ENCODE measurements at regions not wholly inside any gene's neighbourhood (a gene's known extent, or its start where the extent isn't known, plus 50 kb on each side); places are given as distances from the start of the nearest gene placed in this dataset.

GRCh38 chr13:106818971-106819370 is 251.0 kb upstream of the ARGLU1 start:
- TF ChIP-seq CTCF (conservative IDR thresholded peaks at IDR 0.05; ENCODE audit: low read length) (no peak), EZH2phosphoT487 (IDR thresholded peaks at IDR 0.05; ENCODE audit: borderline replicate concordance) (no peak)
- Histone ChIP-seq H4K20me1 (ENCODE audit: insufficient read depth, low read length, poor library complexity, severe bottlenecking) (no peaks in the 10 kb centered on the region), H3K4me2 (ENCODE audit: low read depth, low read length, poor library complexity, severe bottlenecking) (no peak overlapping the region), H2AFZ (ENCODE audit: low read length) (no peak overlapping the region), H3K79me2 (ENCODE audit: insufficient read depth, low read length) (no peaks in the 10 kb centered on the region), H3K9me2 (replicated peaks; ENCODE audit: low read depth, low read length) (no peaks in the 10 kb centered on the region), H3K36me3 (ENCODE audit: insufficient read depth, low read length) (no peaks in the 10 kb centered on the region), H3K9ac (ENCODE audit: low read depth, low read length, poor library complexity, severe bottlenecking) (no peak overlapping the region), H3K4me3 (ENCODE audit: low read length, poor library complexity, severe bottlenecking) (no peak overlapping the region), H3F3A (ENCODE audit: low read depth) (no peaks in the 10 kb centered on the region), H3K9me3 (ENCODE audit: insufficient read depth, low read depth, low read length) (no peaks in the 10 kb centered on the region), H3K4me1 (ENCODE audit: insufficient read depth, low read length, poor library complexity, severe bottlenecking) (no peaks in the 10 kb centered on the region), H3K27me3 (ENCODE audit: insufficient read depth, low read length, poor library complexity, severe bottlenecking) (no peaks in the 10 kb centered on the region)

- Histone ChIP-seq H3K9me3 (ENCODE audit: insufficient read depth, low read depth, low read length) (no peaks in the 10 kb centered on the region), H4K20me1 (ENCODE audit: insufficient read depth, low read length, poor library complexity, severe bottlenecking) (no peaks in the 10 kb centered on the region)
- TF ChIP-seq CTCF (conservative IDR thresholded peaks at IDR 0.05; ENCODE audit: low read length): no peak
These were observed 247.6 kb upstream of the ARGLU1 start for GRCh38 chr13:106815545-106815944.

GRCh38 chr13:106814463-106814862 is 246.5 kb upstream of the ARGLU1 start:
- no peaks in the 10 kb centered on the region for H3K9me3 ChIP-seq (ENCODE audit: insufficient read depth, low read depth, low read length)
- no peaks in the 10 kb centered on the region for H3K36me3 ChIP-seq (ENCODE audit: insufficient read depth, low read length)
- no peaks in the 10 kb centered on the region for H4K20me1 ChIP-seq (ENCODE audit: insufficient read depth, low read length, poor library complexity, severe bottlenecking)
- H3K79me2 ChIP-seq (ENCODE audit: insufficient read depth, low read length): no peaks in the 10 kb centered on the region
- H3K4me3 ChIP-seq (ENCODE audit: low read length, poor library complexity, severe bottlenecking): no peak overlapping the region
- no peak overlapping the region for H2AFZ ChIP-seq (ENCODE audit: low read length)
- no peaks in the 10 kb centered on the region for H3F3A ChIP-seq (ENCODE audit: low read depth)
- no peaks in the 10 kb centered on the region for H3K4me1 ChIP-seq (ENCODE audit: insufficient read depth, low read length, poor library complexity, severe bottlenecking)
- H3K9me2 ChIP-seq (replicated peaks; ENCODE audit: low read depth, low read length): no peaks in the 10 kb centered on the region
- TF ChIP-seq EZH2phosphoT487 (IDR thresholded peaks at IDR 0.05; ENCODE audit: borderline replicate concordance) (no peak), CTCF (conservative IDR thresholded peaks at IDR 0.05; ENCODE audit: low read length) (no peak)
- H3K4me2 ChIP-seq (ENCODE audit: low read depth, low read length, poor library complexity, severe bottlenecking): no peak overlapping the region
- H3K27me3 ChIP-seq (ENCODE audit: insufficient read depth, low read length, poor library complexity, severe bottlenecking): no peaks in the 10 kb centered on the region
- no peak overlapping the region for H3K9ac ChIP-seq (ENCODE audit: low read depth, low read length, poor library complexity, severe bottlenecking)

More at GRCh38 chr13:106815545-106815944, 247.6 kb upstream of the ARGLU1 start:
- Histone ChIP-seq H3K9ac (ENCODE audit: low read depth, low read length, poor library complexity, severe bottlenecking) (no peak overlapping the region), H3F3A (ENCODE audit: low read depth) (no peaks in the 10 kb centered on the region), H3K4me1 (ENCODE audit: insufficient read depth, low read length, poor library complexity, severe bottlenecking) (no peaks in the 10 kb centered on the region), H3K9me2 (replicated peaks; ENCODE audit: low read depth, low read length) (no peaks in the 10 kb centered on the region), H3K4me2 (ENCODE audit: low read depth, low read length, poor library complexity, severe bottlenecking) (no peak overlapping the region), H3K27me3 (ENCODE audit: insufficient read depth, low read length, poor library complexity, severe bottlenecking) (no peaks in the 10 kb centered on the region), H3K36me3 (ENCODE audit: insufficient read depth, low read length) (no peaks in the 10 kb centered on the region), H3K4me3 (ENCODE audit: low read length, poor library complexity, severe bottlenecking) (no peak overlapping the region), H3K79me2 (ENCODE audit: insufficient read depth, low read length) (no peaks in the 10 kb centered on the region), H2AFZ (ENCODE audit: low read length) (no peak overlapping the region)
